ENCODE measurements at regions not wholly inside any gene's neighbourhood (a gene's known extent, or its start where the extent isn't known, plus 50 kb on each side); places are given as distances from the start of the nearest gene placed in this dataset.
"Not testable (repeated sequence)": the region's sequence is repeated elsewhere in the genome, so short reads cannot be mapped to it uniquely, and the experiment has no call there.

- no peak for DNase-seq
Measured at GRCh38 chr1:163477276-163477830, 155.6 kb downstream of the NUF2 start.

GRCh38 chr1:163498391-163499330 is 176.9 kb downstream of the NUF2 start:
- not testable (repeated sequence) for DNase-seq

- no peak for DNase-seq
Measured at GRCh38 chr1:163504331-163504978, 182.7 kb downstream of the NUF2 start.

- no peak for DNase-seq
Measured at GRCh38 chr1:163509114-163509513, 187.4 kb downstream of the NUF2 start.

- DNase-seq, result no peak
Measured at GRCh38 chr1:163512349-163512989, 190.7 kb downstream of the NUF2 start.

- DNase-seq, result no peak
Measured at GRCh38 chr1:163523375-163524029, 201.7 kb downstream of the NUF2 start.

GRCh38 chr1:163528710-163529348 is 207.1 kb downstream of the NUF2 start:
- DNase-seq, result no peak

GRCh38 chr1:163531345-163531744 is 209.6 kb downstream of the NUF2 start:
- DNase-seq, result no peak

GRCh38 chr1:163535401-163535800 is 213.6 kb downstream of the NUF2 start:
- DNase-seq, result no peak

- DNase-seq, result no peak
Measured at GRCh38 chr1:163535807-163536206, 214.1 kb downstream of the NUF2 start.

GRCh38 chr1:163537809-163538208 is 216.1 kb downstream of the NUF2 start:
- DNase-seq, result no peak

GRCh38 chr1:163538667-163539066 is 216.9 kb downstream of the NUF2 start:
- DNase-seq, result no peak

GRCh38 chr1:163540727-163541126 is 219.0 kb downstream of the NUF2 start:
- no peak for DNase-seq

GRCh38 chr1:163544441-163544840 is 222.7 kb downstream of the NUF2 start:
- no peak for DNase-seq

GRCh38 chr1:163558162-163558561 is 236.4 kb downstream of the NUF2 start:
- DNase-seq, result no peak

GRCh38 chr1:163561580-163562295 is 240.0 kb downstream of the NUF2 start:
- DNase-seq, result no peak

- no peak for DNase-seq
Measured at GRCh38 chr1:163562355-163562754, 240.6 kb downstream of the NUF2 start.

GRCh38 chr1:163565166-163565565 is 243.4 kb downstream of the NUF2 start:
- DNase-seq, result no peak

- no peak for DNase-seq
Measured at GRCh38 chr1:163570071-163570470, 248.3 kb downstream of the NUF2 start.

GRCh38 chr1:163571950-163572349 is 250.2 kb downstream of the NUF2 start:
- no peak for DNase-seq

- no peak for DNase-seq
Measured at GRCh38 chr1:163574119-163574518, 252.4 kb downstream of the NUF2 start.

GRCh38 chr1:163580926-163581325 is 259.2 kb downstream of the NUF2 start:
- DNase-seq, result no peak

Measured in right hindlimb (tissue), 1 donor.